HG02943 (cell line): ENCODE measurements at regions not wholly inside any gene's neighbourhood (a gene's known extent, or its start where the extent isn't known, plus 50 kb on each side); places are given as distances from the start of the nearest gene placed in this dataset.

Experiments used
- ATAC-seq: cut with Tn5 transposase; IDR thresholded peaks from one replicate; pipeline ENCODE4 v1.9.1; 2021; ENCODE audit warnings: mild to moderate bottlenecking, low read depth, moderate library complexity; ENCODE audit not compliant: unreplicated experiment

GRCh38 chr11:95451682-95452081 lies 220.7 kb upstream of the SESN3 start:
- ATAC-seq: no peak

DNA sequence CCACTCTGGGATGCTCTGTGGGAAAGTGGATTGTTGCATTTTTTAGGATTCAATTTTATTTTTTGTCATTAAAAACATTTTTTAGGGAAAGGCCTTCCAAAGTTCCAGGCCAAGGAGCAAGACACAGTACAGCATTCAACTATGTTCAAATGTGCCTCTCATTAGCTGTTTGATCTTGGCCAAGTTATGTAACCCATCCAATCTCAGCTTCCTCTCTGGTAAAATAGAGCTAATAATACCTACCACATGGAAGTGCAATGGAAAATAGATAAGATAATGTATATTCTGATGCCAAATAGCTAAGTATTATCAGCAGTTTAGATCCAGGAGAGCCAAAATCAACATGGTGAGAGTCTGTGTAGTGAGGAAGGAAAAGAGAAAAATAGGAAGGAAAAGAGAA lies 220.3 kb upstream of the SESN3 start:
- ATAC-seq: no peak

DNA sequence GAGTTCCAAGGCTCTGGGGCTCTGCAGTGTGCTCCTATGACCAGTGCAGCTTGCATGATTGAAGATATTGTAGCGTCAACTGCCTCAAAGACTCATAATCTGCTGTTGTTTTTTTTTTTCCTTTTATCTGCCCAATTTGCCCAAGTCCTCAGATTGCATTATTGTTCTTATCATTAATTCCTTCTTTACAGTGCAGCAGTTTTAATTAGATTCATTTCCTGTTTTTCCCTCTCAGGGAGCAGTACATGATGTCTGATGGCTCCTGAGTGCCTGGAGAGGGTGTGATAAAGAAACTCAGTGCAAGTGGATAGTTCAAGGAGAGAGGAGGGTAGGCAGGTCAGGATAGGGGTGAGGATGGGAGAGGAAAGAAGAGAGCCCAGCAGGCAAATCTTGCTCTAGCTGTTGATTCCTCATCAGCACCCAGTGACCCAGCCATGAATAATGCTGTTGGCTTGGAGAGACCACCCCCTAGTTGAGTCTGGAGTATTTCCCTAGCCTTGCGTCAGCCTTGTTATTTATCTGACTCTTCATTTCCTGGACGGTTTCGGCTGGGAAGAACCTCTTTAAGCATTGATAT lies 219.6 kb upstream of the SESN3 start:
- no peak for ATAC-seq

DNA sequence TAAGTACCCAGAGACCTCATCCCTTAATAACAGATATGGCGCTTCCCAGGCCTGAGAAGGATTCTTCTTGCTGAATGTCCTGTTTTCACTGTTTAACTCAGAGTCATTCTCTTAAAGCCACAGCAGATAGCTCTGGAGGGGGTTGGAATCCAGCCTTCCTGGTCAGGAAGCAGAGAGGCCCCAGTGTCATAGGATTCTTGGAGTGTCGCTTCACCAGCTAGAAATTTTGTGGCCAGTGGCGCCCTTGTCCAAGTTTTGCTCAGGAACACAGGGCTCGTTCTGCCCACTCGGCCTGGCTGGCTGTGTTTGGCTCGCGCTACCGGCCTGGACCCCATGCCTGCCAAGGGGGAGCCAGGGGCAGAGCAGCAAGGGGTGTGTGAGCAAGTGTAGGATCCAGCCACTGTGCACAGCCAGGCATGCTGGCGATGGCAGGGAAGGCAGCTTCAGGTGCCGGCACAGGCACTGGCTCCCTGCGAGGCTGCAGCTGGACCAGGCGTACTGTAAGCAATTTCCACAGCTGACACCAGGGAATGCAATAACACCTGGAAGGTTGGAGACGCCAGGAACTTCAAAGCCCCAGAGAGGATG lies 214.8 kb upstream of the SESN3 start:
- no peak for ATAC-seq

DNA sequence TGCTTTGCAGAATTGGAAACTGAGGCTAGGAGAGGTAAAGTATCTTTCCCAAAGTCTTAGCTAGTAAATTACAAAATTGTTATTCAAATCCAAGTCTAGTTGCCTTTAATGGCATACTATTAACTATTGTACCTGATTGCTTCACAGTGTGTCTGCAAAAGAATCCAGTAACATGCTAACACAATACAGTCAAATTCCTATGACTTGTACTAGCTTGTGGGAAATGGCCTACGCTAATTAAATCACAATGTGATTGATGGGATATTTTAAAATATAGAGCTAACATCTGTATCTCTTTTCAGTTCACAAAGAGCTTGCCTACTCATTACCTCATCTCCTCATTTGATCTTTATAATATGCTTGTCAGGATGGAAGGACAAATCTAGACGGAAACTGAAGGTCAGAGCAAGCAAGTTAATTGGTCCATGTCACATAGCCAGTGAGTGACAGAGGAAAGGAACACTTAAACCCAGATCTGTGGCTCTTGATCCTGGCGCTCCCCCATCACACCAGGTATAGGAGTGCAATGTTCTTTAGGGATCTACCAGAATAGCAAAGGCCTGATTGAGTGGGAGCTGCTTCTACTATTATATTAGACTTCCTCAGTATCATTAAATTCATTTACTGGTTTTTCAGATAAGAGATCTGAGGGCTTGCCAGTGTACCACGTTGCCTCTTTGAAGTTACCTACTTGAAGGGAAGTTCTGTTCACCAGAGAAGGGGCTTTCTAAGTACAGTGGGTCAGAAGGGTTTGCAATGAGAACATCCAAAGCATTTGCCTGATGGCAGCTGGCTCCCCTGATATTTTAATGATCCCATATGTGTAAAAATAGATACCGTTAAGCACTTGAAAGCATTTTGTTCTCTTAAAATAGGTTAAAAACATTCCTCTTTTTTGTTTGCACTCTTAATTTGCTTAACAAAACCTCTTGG lies 213.6 kb upstream of the SESN3 start:
- ATAC-seq: no peak

GRCh38 chr11:95443386-95443785 lies 212.4 kb upstream of the SESN3 start:
- ATAC-seq: peak; percentile 97

DNA sequence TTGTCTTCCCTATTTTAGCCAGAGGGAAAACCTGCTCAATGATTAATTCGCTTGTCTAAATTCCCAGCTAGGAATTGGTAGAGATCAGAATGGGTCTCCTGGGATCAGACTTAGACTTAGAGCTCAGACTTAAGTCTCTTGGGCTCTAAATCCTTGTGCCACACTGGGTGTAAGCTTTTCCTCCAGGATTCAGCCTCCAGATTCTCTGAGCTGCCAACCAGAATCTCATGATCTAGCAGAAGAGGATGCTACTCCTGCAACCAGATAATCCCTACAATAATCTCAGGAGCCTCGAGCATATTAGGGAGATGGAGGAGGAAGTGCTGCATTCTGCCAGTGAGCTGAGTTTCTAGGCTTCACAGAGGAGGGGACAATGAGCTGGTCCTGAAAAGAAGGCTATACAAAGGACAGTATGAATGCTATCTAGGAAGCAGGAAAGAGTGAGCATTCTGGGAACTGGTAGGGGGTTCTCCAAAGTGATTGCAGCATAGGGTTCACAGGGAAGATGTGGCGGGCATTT lies 211.6 kb upstream of the SESN3 start:
- ATAC-seq: no peak

- ATAC-seq: no peak
Observed at GRCh38 chr11:95435628-95436353, 204.8 kb upstream of the SESN3 start.

- ATAC-seq: no peak
Observed at GRCh38 chr11:95435192-95435591, 204.2 kb upstream of the SESN3 start.

GRCh38 chr11:95434489-95435057 lies 203.6 kb upstream of the SESN3 start:
- no peak for ATAC-seq

DNA sequence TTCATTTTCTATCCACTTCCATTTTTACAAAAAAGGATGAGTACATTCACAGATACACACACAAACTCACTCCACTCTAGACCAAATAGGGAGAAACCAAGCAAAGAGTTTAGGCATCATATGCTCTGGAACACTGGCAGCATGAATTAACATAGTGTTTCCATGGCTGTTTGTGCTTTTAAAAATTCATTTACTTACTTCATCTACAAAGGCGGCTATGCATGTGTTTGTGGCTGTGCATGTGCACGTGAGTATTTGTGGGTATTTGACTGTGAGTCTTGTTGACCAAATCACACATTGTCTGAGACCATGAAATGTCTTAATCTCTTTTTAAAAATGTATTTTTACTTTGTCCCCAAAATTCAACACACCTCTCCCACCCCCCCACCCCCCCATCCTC lies 203.0 kb upstream of the SESN3 start:
- ATAC-seq: no peak

- ATAC-seq: no peak
Observed at GRCh38 chr11:95432714-95433503, 201.9 kb upstream of the SESN3 start.

DNA sequence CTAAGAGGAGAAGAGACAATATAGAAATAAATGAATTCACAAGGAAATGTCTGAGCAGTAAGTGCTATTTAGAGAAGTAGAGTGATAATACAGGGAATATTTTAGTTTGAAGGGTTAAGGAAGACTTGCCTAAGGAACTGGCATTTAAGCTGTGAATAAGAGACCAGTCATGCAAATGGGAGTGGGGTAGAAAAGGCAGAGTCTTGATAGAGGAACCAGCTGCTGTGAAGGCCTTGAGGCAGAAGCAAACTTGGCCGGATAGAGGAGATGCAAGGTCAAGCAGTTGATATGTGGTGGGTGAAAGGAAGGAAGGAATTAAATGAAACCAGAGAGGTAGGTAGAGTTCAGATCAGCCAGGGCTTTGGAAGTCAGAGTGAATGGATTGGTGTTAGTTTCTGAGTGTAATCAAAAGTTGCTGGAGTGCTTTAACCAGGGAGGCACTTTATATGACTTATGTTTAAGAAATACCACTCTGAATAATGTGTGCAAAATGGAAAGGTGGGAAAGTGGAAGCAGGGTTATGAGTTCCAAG lies 198.4 kb upstream of the SESN3 start:
- ATAC-seq: no peak

DNA sequence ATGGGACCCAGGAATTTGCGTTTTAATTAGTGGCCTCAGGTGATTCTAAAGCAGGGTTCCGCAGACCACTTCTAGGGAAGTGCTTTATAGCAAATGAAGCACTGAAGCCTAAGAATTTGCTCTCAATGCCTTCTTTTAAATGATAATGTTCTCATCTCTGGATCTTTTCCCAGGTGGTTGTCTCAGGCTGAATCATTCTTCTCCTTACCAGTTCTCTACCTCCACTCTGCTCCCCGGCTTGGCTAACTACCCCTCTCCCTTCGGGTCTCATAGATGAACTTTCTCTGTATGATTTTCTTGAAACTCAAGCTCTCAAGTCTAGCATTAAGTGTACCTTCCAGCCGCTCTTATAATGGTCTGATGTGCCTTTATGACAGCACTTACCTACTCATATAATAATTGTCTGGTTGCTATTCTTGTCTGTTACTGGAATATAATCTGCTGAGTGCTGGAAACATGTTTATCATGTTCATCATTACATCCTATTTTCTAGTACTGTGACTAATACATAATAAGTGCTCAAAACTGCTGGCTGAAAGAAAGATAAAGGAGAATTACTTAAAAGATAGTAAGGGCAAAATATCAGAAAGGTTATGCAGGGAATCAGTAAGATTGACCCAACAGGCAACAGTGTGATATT lies 195.9 kb upstream of the SESN3 start:
- no peak for ATAC-seq

- no peak for ATAC-seq
Observed at GRCh38 chr11:95419915-95420314, 188.9 kb upstream of the SESN3 start.

DNA sequence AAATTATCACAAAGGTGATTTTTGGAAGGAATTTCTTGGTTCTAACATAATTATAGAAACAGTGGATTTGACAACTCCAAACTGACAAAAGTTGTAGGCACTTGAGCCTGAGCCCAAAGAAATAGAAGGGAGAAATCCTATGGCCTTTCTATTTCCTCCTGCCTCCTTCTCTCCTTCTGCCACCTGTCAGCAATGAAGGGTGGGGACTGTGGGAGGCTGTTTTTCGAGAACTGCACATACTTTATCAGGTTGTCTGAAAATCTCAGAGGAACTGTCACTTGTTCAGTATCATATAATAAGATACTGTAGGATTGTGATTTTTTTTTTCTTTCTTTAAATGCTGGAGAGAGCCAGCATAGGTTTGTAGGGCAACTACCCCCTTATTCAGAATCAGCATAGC lies 187.9 kb upstream of the SESN3 start:
- ATAC-seq: no peak

GRCh38 chr11:95417832-95418231 lies 186.8 kb upstream of the SESN3 start:
- no peak for ATAC-seq

- ATAC-seq: no peak
Observed at GRCh38 chr11:95415837-95416304, 184.9 kb upstream of the SESN3 start.

DNA sequence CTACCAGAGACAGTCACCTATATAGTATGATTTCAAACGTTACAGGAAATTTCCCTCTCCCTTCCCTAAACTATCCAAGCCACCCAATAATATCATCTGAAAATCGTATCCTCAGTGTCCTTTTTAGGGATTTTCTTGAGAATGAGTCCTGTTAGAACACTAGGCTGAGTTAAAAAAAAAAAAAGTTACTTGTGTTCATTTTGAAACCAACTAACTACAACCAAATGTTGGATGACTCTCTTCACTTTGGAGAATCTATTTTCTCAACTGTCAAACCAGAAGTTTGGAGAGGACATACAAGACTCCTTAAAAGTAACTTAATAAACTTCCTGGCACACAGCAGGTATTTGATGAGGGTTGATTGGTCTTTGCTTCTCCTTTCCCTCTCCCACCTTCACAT lies 183.2 kb upstream of the SESN3 start:
- no peak for ATAC-seq
